ENCODE measurements at regions not wholly inside any gene's neighbourhood (a gene's known extent, or its start where the extent isn't known, plus 50 kb on each side); places are given as distances from the start of the nearest gene placed in this dataset.
"Not testable (repeated sequence)": the region's sequence is repeated elsewhere in the genome, so short reads cannot be mapped to it uniquely, and the experiment has no call there.

- peak; percentile 76 for DNase-seq
Observed at GRCh38 chr1:234957330-234958065, 171.1 kb downstream of the TOMM20 start.

DNA sequence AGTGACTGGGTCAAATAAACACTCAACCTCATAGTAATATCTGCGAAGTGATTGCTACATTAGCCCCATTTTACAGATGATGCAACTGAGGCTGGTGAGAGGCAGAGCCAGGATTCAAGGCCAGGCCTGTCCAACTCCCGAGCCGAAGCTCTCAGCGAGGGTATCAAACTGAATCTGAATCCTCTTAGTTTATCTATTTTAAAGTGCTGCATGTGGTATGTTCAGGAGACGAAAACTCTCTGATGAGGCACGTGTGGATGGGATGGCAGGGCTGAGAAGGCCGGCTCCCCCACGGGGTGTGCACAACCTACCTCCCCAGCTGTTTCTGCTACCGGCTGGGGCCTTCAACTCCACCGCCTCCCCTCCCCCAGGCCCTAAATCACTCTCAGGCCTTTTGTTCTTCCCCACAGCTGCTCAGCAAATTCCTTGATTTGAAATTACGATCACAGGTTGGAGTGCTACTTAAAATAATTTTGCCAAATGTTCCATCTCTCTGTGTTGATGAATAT is 171.8 kb downstream of the TOMM20 start:
- DNase-seq, result peak; percentile 70

DNA sequence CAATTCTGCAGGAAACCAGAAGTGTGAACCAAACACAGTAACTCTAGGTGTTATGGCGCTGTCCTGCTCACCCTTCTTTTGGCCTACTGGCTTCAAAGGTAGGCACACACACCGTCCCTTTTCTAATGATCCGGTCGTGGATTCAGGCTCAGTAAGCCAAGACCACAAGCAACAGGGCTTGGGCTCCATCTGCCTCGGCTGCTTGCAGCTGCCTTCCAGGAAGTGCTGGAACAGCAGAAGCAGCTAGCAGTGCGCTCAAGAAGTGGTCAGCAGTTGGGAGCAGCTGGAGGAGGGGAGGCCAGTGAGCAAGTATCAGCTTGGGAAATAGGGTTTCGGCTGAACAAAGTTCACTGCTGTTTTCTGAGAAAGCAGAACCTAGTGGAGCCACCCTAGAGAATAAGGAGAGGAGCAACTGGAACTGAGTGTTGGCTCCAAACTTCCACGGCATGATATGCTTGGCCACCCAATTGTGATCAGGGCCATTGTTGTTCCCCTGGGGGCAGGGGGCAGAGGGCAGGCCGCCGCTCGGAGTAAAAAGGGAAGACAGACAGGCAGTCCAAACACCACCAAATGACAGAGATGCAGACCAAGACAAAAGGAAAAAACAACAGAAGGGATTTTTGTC is 173.4 kb downstream of the TOMM20 start:
- DNase-seq, result peak; percentile 56

GRCh38 chr1:234954613-234955012 is 174.0 kb downstream of the TOMM20 start:
- peak; percentile 21 for DNase-seq

DNA sequence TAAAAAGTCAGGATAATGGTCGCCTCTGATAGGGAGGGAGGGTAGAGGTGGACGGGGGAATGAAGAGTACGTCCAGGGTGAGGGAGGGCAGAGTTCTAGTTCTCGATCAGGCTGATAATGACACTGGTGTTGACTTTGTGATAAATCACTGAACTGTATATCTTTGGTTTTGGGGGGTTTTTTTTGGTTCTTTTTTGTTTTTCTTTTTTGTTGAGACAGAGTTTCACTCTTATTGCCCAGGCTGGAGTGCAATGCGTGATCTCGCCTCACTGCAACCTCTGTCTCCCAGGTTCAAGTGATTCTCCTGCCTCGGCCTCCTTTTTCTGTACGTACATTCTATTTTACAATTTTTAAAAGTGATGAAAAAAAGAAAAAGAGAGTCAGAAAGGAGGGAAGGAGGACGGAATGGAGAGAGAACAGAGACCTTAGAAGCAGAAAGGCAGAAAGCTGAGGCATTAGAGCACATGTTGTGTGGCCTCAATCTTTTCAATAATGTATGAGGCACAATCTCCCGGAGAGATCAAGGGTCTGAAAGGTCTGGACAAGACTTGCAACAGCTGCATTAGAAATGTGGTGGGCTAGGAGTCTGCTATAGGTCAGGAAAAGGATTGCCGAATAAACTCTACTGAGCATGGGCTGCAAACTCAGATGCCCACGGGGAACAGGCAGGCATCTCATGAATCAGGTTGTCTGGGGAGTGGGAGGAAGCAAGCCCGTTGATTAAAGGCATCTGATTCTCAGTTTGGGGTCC is 174.8 kb downstream of the TOMM20 start:
- peak; percentile 68 for DNase-seq

- DNase-seq, result no peak
Observed at GRCh38 chr1:234950598-234950997, 178.0 kb downstream of the TOMM20 start.

DNA sequence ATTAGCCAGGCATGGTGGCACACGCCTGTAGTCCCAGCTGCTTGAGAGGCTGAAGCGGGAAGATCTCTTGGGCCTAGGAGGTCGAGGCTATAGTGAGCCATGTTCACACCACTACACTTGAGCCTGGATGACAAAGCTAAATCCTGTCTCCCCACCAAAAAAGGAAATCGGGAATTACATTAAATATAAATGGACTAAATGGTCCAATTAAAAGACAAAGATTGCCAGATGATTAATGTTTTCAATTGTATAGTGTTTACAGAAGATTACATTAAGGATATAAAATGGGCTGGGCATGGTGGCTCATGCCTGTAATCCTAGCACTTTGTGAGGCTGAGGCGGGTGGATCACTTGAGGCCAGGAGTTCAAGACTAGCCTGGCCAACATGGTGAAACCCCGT is 179.1 kb downstream of the TOMM20 start:
- DNase-seq, result not testable (repeated sequence)

GRCh38 chr1:234944439-234945344 is 183.9 kb downstream of the TOMM20 start:
- DNase-seq, result no peak

DNA sequence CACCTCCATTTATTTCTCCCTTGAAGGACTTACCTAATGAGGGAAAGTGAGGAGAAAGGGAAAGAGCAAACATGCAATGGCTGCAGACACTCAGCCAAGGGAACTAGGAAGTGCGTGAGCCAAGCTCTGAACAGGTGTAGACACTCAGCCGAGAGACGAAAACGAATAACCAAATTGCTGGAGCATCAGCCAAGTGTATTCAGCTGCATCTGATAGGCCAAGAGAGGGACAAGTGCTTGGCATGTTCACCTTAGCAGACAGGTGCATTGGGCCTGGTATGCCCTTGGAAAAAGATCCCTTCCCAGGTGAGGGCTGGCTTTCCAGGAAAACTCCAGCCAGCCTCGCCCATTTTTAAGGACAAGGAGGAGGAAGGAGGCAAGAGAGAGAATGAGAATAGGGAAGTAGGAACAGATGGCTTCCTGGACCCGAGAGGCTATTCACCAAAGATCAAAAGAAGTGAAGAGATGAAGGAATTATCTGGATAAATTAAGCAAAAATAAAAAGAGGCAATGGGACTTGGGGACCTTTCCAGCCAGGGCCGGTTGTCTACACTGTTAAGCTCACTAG is 184.7 kb downstream of the TOMM20 start:
- no peak for DNase-seq

DNA sequence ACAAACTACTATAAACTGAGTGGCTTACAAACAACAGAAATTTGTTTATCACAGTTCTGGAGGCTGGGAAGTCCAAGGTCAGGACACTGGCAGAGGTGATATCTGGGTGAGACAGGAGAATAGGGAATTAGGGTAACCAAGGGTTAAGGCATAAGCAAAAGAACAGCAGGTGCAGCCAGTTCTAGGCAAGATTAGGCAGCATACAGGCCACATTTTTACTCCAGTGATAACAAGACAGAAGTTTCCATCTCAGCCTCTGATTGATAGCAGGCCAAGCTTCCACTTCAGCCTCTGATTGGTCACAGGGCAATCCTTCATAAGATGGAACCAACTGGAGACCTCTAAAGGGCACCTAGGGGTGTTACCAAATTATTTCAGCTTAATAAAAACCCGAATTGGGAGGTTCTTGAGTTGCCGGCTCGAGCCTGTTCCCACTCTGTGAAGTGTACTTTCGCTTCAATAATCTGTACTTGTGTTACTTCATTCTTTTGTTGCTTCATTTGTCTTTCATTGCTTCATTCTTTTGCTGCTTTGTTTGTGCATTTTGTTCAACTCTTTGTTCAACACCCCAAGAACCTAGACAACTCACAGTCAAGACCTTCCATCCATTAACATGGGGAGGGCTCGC is 185.6 kb downstream of the TOMM20 start:
- DNase-seq, result no peak

DNA sequence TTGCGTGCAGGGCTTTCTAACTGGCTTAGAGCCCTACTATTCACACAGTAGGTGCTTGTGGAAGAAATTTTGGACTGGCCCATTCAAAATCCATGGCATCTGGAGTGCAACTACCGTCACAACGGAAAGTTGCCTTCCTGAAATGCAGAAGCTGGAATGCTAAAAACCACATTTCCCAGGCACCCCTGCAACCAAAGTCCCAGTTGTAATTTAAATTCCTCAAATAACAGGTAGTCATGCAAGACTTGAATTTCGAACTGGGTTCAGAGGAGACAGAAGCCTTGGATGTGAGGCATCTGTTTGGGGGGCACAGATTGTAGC is 186.7 kb downstream of the TOMM20 start:
- no peak for DNase-seq

DNA sequence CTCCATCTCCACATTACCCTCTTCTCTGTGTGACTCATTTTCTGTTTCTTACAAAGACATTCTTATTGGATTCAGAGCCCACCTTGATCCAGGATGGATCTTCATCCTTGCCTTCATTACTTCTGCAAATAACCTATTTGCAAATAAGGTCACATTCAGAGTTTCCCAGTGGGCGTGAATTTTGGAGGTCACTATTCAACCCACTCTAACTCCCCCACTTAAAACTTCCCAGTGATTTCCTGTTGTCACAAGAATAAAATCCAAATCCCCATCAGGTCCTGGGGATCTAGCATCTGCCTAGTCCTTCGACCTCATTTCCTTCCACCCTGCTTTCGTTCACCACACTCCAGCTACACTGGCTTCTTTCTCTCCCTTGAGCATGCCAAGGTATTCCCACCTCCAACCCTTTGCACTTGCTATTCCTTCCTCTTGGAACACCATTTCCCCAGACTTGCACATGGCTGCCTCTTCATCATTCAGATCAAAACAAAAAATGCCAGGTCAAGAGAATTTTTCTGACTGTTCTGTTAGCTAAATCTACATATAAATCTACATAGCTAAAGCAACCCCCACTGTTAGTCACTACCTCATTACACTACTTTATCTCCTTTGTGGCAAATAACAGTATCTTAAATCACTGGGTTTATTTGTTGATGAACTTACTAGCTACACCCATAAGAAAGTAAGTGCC is 187.2 kb downstream of the TOMM20 start:
- DNase-seq, result no peak

GRCh38 chr1:234940841-234941240 is 187.8 kb downstream of the TOMM20 start:
- no peak for DNase-seq

GRCh38 chr1:234938924-234939323 is 189.7 kb downstream of the TOMM20 start:
- no peak for DNase-seq

DNA sequence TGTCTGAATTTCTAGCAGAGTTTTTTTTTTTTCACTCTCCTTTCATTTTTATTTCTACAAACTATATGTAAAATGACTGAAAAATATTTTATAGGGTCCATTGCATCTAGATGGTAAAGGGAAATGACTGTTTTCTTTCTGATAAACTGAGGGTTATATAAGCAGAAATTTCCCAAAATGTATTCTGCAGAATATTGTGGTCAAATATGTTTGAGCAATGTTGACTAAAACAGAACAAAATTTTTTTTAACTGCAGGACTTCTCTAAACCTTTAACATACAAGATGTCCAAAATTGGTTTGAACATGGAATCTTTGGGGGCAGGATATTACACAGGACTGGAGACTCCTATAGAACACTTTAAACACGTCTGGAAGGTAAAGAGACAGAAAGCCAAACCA is 190.5 kb downstream of the TOMM20 start:
- no peak for DNase-seq

DNA sequence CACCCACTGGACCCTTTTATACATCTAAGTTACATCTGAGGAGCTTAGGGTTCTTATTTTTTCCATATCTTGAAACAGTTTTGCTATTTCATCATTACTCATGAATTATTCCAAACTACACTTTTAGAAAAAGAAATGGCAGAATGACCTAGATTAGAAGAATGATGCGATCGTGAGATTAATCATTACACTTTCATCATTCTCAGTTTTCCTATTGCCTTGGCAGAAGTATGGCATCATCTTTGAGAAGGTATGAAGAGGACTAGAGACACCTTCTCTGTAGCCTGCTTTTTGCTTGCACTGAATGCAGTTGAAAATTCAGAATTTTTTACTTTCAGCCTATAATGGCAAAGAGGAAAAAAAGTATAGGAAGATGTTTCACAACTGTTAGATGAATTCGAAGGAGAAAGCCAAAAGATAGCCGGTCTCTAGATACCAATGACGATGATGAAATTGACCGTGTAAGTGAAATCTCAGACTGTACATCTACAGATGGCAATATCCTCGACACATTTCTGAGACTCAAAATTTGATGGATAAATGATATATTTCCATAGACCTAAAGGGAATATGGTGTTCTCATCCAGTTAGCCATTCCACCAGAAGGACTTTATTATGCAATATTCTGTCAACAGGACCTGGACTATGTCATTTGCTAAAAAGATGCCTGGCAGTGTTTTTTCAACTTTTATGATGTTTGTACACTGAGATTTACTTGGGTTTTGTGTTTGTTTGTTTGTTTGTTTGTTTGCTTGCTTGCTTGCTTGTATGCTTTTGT is 191.8 kb downstream of the TOMM20 start:
- DNase-seq, result no peak

GRCh38 chr1:234934611-234935033 is 194.0 kb downstream of the TOMM20 start:
- no peak for DNase-seq

DNA sequence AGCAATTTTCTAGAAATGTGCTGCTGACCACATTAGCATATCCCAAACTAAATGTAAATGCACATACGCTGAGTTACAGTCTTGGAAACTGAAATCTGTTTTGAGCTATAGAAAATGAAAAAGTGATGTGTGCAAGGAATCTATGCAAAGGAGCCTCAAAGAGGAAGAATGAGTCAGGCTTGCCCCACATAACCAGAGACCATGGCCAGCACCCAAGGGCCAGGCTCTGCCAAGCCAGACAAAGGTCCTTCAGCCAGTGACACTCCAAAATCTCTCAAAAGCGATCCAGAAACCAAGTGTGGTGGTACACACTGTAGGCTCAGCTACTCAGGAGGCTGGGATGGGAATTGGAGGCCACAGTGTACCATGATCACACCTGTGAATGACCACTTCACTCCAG is 195.2 kb downstream of the TOMM20 start:
- DNase-seq, result no peak

DNA sequence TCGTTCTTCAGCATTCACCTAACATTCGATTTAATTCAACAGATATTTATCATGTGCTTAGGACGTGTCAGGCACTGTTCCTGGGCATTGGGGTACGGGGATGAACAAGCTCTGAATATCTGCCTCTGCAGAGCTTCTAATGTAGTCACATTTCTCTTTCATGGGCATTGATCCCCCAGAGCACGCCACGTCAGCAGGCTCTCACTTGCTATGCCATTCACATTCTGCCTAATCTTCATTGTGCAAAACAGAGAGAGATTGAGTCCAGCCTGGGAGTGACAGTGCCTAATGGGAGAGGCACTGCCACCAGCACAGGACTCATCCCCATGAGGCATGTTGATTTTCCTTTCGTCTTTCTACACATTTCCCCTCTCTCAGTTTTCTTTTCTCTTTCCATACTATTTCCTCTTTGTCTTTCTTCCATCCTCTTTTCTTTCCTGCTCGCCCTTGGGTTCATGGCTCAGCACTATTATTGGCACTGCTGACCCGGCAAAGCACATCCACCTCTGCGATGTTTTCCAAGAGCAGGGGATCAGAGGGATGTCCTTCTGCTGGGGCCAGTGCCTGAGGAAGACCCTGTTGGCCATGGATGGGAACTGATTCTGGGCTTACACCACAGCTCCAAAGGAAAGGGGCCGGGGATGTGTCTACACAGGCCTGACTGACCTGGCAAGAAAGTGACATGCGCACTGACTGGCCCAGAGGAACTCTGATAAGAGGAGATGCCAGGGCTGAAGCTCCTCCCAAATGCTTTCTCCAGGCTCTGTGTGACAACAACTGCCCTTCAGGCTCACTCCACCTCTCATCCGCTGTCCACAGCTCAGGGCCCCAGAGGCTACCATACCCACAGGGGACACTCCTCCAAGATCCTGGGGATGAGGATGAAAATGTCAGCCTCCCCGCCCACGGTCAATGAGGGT is 195.9 kb downstream of the TOMM20 start:
- DNase-seq, result no peak

All from eye (tissue), 1 donor.